HL-60 (cell line): ENCODE measurements at regions not wholly inside any gene's neighbourhood (a gene's known extent, or its start where the extent isn't known, plus 50 kb on each side); places are given as distances from the start of the nearest gene placed in this dataset.

ENCODE experiments used
- DNase-seq, 2 experiments: peaks; one replicate each; pipeline ENCODE4 v3.0.0-alpha.2; 2010 to 2020; ENCODE audit warnings: low read depth in 1 of 2, low spot score in 1 of 2
- H3K27ac ChIP-seq: fragments of 250-450 bp; sonication (Bioruptor Pico); replicated peaks from 2 replicates; pipeline ENCODE4 v1.5.1; 2020; ENCODE audit warnings: mild to moderate bottlenecking, moderate library complexity
- H3K27me3 ChIP-seq: fragments of 250-450 bp; sonication (Bioruptor Pico); 2 replicates; pipeline ENCODE4 v1.5.1; 2021; ENCODE audit warnings: mild to moderate bottlenecking, moderate library complexity; ENCODE audit not compliant: insufficient read depth, poor library complexity, severe bottlenecking
- H3K4me3 ChIP-seq: replicated peaks from 2 replicates; pipeline ENCODE4 v1.5.1; 2011; ENCODE audit warnings: mild to moderate bottlenecking, control low read depth, low read length; ENCODE audit not compliant: insufficient read depth
- CTCF ChIP-seq: IDR thresholded peaks from one replicate; pipeline ENCODE4 v1.5.1; 2011; ENCODE audit warnings: low read length, control low read depth, inconsistent platforms; ENCODE audit not compliant: insufficient read depth
- GABPA ChIP-seq: IDR thresholded peaks from 2 replicates; pipeline ENCODE4 v1.6.1; 2012; ENCODE audit warnings: low read depth
- POLR2AphosphoS5 ChIP-seq: IDR thresholded peaks from 2 replicates; pipeline ENCODE4 v1.6.1; 2012; ENCODE audit warnings: low read depth
- REST ChIP-seq: IDR thresholded peaks from 2 replicates; pipeline ENCODE4 v1.6.1; 2012; ENCODE audit warnings: low read depth; ENCODE audit not compliant: insufficient replicate concordance
- SPI1 ChIP-seq: IDR thresholded peaks from 2 replicates; pipeline ENCODE4 v1.6.1; 2012; ENCODE audit warnings: low read depth, mild to moderate bottlenecking, borderline replicate concordance

- no peak for TF ChIP-seq POLR2AphosphoS5
- no peak for TF ChIP-seq REST
- TF ChIP-seq GABPA, result no peak
- TF ChIP-seq SPI1, result no peak
- TF ChIP-seq CTCF, result no peak
- Histone ChIP-seq H3K4me3 (no peak overlapping the region), H3K27me3 (no peaks in the 10 kb centered on the region), H3K27ac (no peak overlapping the region)
- DNase-seq, result no peak
Measured at GRCh38 chr7:81004098-81004497, 85.2 kb upstream of the SEMA3C start.

GRCh38 chr7:81003326-81003725, 84.5 kb upstream of the SEMA3C start:
- Histone ChIP-seq H3K27ac (no peak overlapping the region), H3K4me3 (no peak overlapping the region), H3K27me3 (no peaks in the 10 kb centered on the region)
- no peak for TF ChIP-seq SPI1
- no peak for TF ChIP-seq POLR2AphosphoS5
- TF ChIP-seq REST, result no peak
- no peak for TF ChIP-seq CTCF
- TF ChIP-seq GABPA, result no peak
- DNase-seq, result no peak

GRCh38 chr7:81002421-81002820, 83.6 kb upstream of the SEMA3C start:
- DNase-seq, result no peak
- TF ChIP-seq REST (no peak), GABPA (no peak), CTCF (no peak)
- H3K4me3 ChIP-seq, result no peak overlapping the region
- H3K27me3 ChIP-seq, result no peaks in the 10 kb centered on the region
- H3K27ac ChIP-seq, result no peak overlapping the region
